BJ (cell line): ENCODE measurements at regions not wholly inside any gene's neighbourhood (a gene's known extent, or its start where the extent isn't known, plus 50 kb on each side); places are given as distances from the start of the nearest gene placed in this dataset.

Experiments
- CTCF ChIA-PET: fragments of 350-600 bp; formaldehyde crosslinking; extraction: SDS; loops from one replicate; lab custom pipeline; 2021; ENCODE audit warnings: antibody characterized with exemption, inconsistent platforms; lab: Yijun Ruan, JAX
- POLR2A ChIA-PET: fragments of 300-600 bp; sonication (Branson Sonifier 250); formaldehyde crosslinking; extraction: SDS; loops from one replicate; lab custom pipeline; 2021; ENCODE audit warnings: antibody characterized with exemption; lab: Charles Lee
- DNase-seq: peaks from one replicate; pipeline ENCODE4 v3.0.0-alpha.2; 2011; ENCODE audit warnings: low read depth
- H3K27me3 ChIP-seq: 2 replicates; pipeline ENCODE4 v1.6.0; 2011; ENCODE audit warnings: low read length; ENCODE audit not compliant: control insufficient read depth, insufficient read depth
- H3K36me3 ChIP-seq: 2 replicates; pipeline ENCODE4 v1.5.1; 2011; ENCODE audit warnings: low read length; ENCODE audit not compliant: control insufficient read depth, insufficient read depth
- H3K4me3 ChIP-seq: 2 replicates; pipeline ENCODE4 v1.5.1; 2011; ENCODE audit warnings: low read depth, mild to moderate bottlenecking, control low read depth, low read length
- TF ChIP-seq, protein P1 (sequence below): IDR thresholded peaks from 2 replicates; pipeline ENCODE4 v1.5.1; 2011; ENCODE audit warnings: low read depth, mild to moderate bottlenecking, control low read depth, inconsistent platforms, low read length, moderate library complexity; ENCODE audit not compliant: insufficient read depth

DNA sequence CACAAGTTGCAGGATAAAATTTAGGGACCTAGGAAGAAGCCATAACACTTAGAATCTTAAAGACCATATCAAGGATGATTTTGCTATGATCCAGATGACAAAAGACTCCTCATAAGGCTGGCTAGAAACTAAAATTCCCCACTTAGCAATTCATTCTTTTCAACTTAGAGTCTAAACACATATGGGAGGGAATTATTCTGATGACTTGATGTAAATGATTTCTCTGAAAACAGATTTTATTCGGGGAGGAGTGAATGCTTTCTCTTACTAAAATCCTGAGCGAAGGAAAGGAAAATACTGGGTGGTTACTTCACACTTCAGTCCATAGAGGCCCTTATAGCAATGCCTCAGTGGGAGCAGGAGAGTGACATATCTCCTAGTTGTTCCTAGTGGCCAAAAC lies 138.7 kb upstream of the SORCS1 start:
- H3K4me3 ChIP-seq: no peak overlapping the region
- no peaks in the 10 kb centered on the region for H3K27me3 ChIP-seq
- no peaks in the 10 kb centered on the region for H3K36me3 ChIP-seq
- no peak for DNase-seq
- TF ChIP-seq, protein P1, sequence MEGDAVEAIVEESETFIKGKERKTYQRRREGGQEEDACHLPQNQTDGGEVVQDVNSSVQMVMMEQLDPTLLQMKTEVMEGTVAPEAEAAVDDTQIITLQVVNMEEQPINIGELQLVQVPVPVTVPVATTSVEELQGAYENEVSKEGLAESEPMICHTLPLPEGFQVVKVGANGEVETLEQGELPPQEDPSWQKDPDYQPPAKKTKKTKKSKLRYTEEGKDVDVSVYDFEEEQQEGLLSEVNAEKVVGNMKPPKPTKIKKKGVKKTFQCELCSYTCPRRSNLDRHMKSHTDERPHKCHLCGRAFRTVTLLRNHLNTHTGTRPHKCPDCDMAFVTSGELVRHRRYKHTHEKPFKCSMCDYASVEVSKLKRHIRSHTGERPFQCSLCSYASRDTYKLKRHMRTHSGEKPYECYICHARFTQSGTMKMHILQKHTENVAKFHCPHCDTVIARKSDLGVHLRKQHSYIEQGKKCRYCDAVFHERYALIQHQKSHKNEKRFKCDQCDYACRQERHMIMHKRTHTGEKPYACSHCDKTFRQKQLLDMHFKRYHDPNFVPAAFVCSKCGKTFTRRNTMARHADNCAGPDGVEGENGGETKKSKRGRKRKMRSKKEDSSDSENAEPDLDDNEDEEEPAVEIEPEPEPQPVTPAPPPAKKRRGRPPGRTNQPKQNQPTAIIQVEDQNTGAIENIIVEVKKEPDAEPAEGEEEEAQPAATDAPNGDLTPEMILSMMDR: no peak
- ChIA-PET CTCF (interaction anchor here (0.8 kb wide), 1 partner anchor 15 kb away, joined by 3 read pairs; no protein-coding TSS in a partner anchor), POLR2A (no interaction called here)

DNA sequence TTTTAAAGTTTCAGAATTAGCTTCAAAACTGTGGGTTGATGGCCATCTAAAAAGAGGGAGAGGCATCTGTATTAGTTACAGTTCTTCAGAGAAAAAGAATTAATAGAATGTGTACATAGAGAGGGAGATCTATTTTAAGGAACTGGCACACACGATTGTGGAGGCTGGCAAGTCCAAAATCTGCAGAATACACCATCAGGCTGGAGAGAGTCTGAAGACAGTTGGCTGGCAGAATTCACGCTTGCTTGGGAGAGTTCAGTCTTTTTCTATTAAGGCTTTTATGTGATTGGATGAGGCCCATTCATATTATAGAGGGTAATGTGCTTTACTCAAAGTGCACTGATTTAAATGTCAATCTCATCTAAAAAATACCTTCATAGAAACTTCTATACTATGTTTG lies 135.1 kb upstream of the SORCS1 start:
- DNase-seq: no peak
- no peaks in the 10 kb centered on the region for H3K27me3 ChIP-seq
- CTCF ChIA-PET: no interaction called here
- TF ChIP-seq, protein P1: no peak
- no peaks in the 10 kb centered on the region for H3K36me3 ChIP-seq
- no peak overlapping the region for H3K4me3 ChIP-seq
- POLR2A ChIA-PET: no interaction called here

DNA sequence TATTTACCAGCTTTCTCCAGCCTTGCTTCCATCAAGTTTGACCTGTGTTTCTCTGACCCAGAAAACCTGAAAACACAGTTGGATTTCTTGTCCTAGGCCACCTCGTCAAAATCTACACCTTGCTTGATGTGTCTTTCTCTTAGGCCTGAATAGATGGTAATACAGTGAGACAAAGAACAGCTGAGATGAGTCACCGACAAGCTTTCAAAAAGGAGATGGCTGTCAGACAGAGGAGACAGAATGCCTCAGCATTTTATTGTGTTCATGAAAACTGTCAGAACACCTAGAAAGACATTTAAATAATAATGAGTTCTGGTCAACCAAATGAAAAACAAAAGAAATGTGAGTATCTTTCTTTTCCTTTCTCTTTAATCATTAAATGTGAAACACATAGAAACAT lies 119.7 kb upstream of the SORCS1 start:
- no peak for DNase-seq
- no peaks in the 10 kb centered on the region for H3K27me3 ChIP-seq
- H3K36me3 ChIP-seq: no peaks in the 10 kb centered on the region
- no peak overlapping the region for H3K4me3 ChIP-seq
- TF ChIP-seq, protein P1: no peak
- POLR2A ChIA-PET: no interaction called here
- CTCF ChIA-PET: no interaction called here

DNA sequence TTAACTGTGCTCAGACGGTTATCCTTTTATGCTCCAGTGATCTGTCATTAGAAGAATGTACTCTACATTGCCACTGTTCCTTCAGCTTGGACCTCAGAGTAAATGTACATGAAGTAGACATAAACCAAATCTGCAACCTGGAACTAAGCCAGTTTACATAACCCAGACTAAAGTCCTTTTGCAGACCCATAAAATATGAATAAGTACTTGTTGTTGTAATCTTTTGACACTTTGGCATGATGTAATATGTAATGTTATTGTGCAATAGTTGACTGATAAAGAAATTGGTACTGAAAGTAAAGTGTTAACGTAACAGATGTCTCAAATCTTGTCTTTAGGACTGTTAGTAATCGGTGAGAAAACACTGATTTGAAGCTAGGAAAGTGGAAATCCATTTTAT lies 115.8 kb upstream of the SORCS1 start:
- Histone ChIP-seq H3K27me3 (no peaks in the 10 kb centered on the region), H3K4me3 (no peak overlapping the region), H3K36me3 (no peaks in the 10 kb centered on the region)
- POLR2A ChIA-PET: no interaction called here
- DNase-seq: no peak
- TF ChIP-seq, protein P1: no peak
- CTCF ChIA-PET: no interaction called here

DNA sequence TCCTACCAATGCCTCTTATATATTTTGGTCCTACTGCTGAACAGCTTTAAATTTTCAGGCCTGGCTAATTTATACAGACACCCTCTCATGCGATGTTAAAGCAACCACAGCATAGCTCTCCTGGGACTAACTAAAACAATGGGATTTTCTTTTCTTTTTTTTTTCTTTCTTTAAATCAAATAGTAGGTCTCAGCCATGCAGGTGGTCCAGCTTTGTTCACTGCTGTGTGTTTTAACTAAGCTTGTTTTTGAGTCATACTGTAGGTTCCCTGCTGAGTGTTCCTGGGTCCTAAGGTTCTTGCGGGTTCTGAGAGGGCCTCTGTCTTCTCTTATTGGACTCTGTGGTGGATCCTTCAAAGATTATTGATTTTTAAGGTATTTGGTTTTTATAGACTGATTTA lies 113.1 kb upstream of the SORCS1 start:
- no peak overlapping the region for H3K4me3 ChIP-seq
- no peak for DNase-seq
- no peaks in the 10 kb centered on the region for H3K27me3 ChIP-seq
- TF ChIP-seq, protein P1: no peak
- POLR2A ChIA-PET: no interaction called here
- CTCF ChIA-PET: no interaction called here
- H3K36me3 ChIP-seq: no peaks in the 10 kb centered on the region
